ENCODE measurements at regions not wholly inside any gene's neighbourhood (a gene's known extent, or its start where the extent isn't known, plus 50 kb on each side); places are given as distances from the start of the nearest gene placed in this dataset.

DNA sequence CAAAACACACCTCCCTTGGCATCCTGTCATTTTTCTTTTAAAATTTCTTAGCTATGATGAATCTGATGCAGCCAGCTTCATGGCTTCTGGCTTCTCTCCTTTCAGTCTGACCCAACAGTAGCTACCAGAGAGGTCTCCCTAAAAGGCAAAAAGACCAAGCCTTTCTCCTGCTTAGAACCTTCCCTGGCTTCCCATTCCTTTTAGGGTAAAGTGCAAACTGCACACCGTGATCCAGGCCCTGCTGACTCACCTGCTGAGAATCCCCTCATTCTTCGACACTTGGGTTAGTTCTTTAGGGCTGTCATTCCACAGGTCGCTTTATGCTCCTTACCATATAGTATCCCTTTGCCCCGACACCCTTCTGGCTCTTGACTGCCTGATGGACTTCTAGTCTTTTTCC, 362.4 kb downstream of the MIAT start:
- DNase-seq = no peak

DNA sequence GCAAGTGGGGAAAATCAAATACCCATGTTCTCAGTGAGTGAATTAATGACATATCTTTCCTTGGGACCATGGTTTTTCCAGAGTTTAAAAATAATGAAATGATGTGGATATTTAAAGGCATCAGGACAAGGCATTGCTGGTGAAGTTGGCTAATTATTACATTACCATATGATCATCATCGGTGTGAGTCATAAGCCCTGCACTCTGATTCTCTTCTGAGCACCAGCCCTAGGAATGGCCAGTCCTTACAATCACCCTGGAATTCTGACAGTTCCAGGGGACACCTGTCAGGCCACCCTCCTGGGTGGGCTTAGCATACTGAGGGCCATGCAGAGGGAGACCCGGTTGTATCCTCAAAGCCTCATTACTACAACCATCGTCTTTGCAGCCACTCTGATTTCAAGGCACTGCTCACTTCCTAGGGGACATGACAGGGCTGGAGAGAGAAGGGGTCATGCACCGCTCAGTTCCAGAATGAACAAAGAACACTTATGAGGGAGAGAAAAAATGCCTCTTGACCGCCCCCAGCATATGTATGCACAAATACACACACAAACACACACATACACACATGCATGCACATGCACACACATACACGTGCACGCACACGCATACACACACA, 365.0 kb downstream of the MIAT start:
- no peak for DNase-seq

DNA sequence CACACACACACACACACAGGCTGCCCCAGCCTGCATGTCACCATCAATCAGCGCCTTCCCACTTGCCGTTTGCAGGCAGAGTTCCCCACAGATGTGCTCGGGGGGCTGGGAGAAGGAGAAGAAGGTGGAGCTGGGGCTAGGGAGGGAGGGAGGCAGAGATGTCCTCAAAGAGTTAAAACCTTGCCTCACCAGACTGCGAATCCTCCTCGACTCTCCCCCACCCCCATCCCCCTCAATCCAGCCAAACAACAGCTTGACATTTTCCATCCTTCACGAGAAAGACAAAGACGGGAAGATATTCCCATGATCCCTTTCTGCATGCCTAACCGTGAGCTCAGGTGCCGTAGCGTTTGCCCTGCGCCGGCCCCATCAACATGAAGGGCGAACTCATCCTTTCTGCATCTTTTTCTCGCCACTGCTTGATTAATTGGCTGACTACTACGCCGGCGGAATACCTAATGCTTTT, 365.5 kb downstream of the MIAT start:
- no peak for DNase-seq

DNA sequence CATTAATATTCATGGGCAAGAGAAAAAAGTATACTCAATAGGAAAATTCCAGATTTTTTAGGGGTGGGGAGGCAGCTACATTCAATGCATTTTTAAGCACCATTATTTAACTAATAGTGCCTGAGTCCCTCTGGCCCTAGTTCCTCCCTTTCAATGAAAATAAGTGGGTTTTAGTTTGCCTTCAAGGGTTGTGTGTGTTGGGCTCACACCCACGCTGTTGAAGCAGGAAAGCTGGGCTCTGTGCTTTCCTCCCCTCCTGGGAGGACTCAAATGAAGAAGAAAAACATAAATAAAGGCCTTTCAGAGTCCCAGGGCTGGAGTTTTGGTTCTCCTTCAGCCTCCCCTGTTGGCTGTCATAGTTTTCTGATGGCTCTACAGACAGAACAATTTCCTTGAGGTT, 366.2 kb downstream of the MIAT start:
- no peak for DNase-seq

DNA sequence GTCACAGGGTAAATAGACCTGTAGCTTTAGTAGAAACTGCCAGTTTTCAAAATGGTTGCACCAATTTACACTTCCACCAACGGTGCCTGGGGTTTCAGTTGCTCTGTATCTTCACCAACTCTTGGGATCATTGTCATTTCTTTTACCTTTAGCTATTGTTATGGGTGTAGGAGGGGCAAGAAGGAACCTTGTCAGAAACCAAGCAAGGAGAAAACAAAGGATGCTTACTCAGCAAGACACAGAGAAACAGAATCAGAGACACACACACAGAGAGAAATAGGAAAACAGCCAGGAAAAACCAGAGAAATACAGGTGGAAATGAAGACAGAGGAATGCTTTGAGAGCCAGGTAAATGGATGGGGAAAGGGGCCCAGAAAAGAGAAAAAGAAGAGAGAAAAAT, 367.6 kb downstream of the MIAT start:
- no peak for DNase-seq

DNA sequence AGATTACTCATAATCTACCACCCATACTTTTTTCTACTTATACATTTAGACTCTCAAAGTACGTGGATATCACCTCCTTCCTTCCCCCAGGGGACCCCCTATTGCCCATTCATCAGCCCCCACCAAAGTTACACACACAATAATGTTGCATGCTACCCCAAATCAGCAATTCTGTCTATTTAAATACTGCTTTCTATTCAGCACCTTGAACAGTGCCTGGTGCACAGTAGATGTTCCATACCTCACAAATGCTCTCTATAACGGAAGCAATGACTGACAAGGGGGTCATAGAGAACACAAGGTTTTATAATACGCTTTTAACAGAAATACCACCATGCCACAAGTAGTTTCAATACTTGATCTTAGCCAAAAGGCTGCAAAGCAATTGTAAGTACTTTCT, 370.7 kb downstream of the MIAT start:
- no peak for DNase-seq

DNA sequence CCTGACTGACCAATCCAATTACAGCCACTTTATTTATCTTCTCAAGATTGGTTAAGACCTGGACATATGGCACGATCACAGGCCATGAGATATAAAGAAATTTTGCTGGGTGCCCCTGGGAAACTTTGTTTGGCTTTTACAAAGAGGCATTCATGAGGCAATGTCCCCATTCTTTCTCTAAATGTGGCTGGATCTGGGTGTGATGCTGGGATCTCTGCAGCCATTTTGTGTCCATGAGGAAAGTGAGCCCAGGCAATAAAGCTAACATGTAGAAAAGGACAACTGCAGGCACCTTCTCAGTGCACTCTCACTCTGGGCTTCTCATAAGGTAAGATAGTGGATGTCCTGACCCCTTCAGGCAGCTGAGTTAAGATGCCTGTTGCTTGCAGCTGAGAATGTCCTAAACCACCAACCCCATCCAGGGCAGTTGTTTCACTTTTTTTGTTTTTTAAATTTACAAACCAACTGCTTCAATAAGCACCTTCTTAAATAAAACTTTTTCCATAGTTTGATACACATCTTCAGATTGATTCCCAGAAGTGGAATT, 372.3 kb downstream of the MIAT start:
- DNase-seq = no peak

DNA sequence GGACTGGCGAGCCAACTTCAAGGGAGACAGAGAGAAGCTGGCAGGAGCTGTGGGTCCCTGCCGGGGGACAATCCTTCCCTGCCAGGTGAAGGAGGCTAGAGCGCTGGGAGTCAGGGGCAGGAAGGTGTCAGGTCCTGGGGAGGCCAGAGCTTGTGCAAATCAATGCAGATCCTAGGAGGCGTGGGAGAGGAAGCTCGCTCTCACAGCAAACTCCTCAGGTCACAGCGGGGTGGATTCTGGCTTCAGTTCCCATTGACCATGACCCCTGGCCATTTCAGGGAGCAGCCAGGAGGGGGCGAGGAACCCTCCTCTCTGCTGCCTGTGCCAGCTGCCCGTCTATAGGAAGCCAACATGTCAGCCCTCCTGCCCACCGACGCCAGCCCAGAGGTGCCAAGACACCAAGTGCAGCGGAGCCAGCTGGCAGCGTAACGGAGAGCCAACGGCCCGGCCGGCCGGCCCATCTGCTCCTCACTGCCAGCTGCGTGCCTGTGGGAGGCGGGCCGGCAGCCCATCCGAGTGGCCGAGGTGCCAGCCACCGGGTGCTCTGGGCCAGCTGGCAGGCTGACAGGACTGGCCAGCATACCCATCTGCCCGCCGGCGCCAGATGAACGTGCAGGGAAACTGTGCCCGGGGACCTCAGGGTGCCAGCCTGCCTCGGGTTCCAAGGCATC, 374.8 kb downstream of the MIAT start:
- DNase-seq = no peak

DNA sequence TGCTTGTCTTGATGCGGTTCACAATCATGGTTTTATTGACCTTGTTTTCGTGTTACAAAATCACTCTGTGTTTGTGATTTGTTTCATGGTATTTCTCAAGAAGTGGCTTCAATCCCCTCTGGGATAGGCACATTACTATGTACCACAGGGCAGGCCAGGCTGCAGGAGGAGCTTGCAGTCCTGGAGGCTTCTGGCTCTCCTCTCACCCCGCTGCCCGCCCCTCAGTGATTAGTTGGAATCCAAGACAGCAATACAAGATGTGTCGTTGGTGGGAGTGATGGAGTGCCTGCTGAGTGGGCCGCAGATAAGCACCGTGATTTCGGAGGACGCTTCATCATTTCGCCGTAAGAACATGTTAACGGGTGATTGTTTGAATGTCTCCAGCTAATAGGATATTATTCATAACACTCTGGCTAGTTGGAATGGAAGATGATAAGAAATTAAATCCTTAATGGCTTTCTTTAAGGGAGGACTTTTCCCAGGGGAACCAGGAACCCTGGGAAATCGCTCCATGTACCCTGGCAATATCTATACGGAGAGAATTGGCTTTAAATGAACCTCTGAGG, 384.4 kb downstream of the MIAT start:
- no peak for DNase-seq

DNA sequence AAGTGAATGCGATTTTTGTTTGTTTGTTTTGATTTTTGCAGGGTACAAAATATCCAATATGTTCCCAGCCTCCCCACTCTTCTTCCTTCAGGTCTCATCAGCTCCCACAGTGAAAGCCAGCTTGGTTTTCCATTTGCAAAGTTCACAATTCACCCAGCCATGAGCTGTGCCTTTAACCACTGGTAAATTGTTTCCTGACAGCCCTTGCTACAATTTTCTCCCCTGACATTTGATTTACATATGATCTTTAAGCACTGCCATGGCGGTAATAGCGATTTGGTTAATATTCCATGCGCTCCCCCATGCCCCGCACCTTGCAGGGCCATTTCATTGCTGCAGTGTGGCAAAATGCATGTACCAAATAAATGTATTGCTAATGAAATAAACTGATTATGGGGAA, 385.9 kb downstream of the MIAT start:
- DNase-seq = no peak

DNA sequence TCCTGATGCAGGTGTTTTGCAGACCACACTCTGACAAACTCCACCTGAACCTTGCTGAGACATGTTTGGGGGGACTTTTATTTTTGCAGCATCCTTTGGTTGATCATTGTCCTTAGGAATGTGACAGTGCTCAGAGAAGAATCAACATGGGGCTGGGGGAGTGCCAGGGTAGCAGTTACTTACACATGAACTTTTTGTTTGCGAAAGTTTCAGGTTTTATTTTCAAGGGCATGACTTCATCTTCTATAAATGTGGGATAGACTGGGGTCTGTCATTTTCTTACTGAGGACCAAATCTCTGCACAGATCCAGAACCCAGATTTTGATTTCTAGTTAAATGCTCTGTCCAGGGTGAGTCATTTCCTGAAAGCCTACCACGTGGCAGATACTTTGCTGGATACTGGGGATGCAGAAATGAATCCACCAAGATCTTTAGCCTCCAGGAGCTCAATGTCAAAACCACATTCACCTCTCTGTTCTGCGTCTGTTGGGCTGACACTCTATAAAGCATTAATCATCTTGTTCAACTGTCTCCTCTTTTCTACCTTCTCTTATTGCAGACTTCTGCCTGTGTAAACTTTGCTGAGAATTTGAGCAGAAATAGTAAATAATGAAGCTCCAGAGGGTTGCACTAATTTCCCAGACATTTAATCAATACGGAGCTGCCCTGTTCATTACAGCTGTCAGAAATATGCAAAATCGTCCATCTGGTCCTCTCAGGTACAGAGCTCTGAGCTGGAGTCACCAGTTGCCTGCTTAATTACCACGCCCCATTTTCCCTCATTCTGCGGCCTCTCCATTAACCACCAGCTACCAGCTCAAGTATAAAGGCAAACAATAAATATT, 387.9 kb downstream of the MIAT start:
- no peak for DNase-seq

DNA sequence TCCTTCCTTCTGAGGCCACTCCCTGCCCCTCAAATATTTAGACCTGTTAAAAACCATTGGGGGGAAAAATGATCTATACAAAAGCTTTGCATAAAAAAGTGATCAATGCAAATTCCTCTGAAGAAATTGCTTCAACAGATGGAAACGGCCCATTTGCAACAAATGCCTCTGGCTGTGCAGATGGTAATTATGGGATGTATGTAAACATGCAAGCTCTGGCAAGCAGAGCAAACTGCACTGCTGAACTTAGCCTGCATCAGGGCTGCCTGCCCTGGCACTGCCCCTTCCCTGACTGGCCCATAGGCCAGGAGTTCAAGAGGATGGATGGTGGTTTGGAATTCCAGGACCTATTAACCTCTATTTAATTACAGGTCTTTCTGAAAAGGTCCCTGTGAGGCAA, 388.7 kb downstream of the MIAT start:
- no peak for DNase-seq

DNA sequence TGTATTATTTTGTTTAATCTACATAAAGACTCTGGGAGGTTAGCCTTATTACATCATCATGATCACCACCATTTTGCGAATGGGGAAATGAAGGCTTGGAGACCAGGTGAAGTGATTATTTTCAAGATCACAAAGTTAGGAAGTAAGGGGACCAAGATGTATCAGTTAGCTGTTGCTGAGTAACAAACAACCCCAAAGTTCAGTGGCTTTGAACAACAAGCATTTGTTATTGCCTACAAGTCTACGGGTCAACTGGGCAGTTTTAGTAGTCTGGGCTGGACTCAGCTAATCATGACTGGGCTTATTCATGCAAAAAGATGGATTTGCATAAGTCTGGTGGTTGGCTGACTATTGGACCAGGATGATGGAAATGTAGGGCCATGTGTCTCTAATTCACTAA, 389.2 kb downstream of the MIAT start:
- DNase-seq = no peak

DNA sequence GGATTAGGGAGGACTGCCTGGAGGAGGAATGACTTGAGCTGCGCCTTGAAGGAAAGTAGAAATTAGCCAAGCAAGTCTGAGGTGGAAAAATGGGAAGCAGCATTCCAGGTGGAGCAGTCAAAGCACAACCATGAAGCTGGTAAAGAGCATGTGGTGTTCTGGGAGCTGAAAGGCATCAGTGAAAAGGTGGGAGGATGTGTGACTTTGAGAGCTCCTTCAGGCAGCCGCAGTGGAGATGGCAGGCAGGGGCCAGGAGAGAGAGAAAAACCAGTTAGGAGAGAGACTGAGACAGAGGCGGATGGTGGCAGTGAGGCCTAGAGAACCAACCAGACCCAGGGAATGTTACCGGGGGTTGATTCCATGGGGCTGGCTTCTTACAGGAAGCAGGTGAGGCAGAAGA, 393.4 kb downstream of the MIAT start:
- no peak for DNase-seq

DNA sequence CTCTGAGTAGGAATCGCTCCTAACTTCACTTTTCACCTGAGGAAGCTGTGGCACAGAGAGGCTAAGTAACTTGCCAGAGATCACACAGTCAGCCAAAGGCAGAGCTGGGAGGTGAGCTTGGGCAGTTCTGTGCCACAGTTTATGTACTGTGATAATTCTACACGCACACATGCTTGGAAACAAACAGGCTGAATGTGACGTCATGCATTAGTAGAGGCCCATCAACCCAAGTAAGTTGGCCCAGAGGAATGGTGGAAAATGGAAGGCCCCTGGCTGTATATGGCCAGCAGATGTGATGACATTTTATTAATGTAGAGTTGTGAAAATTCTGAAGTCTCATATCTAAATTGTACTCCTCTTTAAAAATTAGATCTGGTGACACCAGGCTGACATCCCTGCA, 394.0 kb downstream of the MIAT start:
- DNase-seq = no peak

DNA sequence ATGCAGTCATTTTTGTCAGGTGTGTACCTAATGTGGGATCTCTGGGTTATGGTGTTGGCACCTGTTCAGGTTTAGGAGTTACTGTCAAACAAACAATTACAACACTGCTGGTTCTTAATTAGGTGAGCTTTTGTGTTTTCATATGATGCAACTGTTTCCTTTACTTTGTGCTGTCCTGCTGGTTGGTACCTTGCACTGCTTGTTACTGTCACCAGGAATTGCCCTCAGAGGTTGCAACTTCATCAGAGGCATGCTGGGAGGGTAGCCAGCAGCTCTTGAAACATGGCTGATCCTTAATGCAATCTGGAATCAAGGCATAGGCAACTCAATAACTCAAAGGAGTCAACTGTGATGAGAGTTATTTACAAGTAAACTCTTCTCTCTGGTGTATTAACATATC, 400.3 kb downstream of the MIAT start:
- no peak for DNase-seq

DNA sequence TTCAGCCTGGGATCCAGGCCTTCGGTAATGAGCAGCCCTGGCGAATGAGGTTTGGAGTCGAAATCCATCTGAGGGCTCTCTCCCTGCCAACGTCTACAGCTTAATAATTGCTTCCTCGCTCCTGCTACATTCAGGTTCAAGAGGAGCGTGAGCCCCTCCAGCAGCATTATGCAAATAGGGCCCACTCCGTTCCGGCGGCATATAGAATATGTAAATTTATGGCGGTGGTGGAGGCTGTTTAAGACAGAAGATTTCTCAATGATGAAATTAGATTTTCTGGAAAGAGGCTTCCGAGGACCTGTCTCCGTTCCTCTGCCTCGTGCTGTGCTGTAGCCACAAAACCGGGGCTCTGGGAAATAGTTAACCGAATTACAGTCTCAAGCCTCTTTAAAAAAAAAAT, 402.8 kb downstream of the MIAT start:
- DNase-seq = no peak

DNA sequence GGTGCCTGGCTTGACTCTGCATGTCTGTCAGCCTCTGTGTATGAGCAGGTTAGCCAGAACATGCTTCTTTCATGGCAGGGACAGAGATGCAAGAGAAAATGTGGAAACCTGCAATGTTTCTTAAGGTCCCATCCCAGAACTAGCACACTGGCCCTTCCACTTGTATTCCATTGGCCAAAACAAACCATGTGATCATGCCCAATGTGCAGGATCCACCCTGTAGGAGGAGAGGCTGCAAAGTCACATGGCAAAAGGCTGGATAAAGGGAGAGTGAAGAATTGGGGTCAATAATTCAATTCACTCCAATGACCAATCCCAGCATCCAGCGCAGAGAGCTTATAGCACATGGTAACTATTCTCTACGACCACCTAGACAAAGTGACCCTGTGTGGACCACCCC, 405.5 kb downstream of the MIAT start:
- DNase-seq = no peak

DNA sequence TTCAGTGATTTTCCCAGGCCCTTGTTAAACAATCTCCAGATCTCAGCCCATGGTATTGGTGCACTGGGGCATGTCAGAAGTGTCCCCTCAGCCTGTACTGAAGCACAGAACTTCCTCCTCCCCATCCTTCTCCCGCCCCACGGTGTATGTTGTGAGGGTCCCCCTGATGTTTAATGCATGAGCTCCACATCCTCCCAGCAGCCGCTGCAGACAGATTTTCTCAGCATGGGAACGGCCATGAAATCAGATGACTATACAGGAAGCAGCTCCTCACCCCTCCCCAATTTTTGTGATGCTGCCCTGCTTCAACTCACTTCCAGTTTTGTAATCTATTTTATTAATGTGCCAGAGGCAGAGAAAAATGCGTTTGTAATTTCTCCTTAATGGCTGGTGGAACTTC, 406.0 kb downstream of the MIAT start:
- DNase-seq = no peak

DNA sequence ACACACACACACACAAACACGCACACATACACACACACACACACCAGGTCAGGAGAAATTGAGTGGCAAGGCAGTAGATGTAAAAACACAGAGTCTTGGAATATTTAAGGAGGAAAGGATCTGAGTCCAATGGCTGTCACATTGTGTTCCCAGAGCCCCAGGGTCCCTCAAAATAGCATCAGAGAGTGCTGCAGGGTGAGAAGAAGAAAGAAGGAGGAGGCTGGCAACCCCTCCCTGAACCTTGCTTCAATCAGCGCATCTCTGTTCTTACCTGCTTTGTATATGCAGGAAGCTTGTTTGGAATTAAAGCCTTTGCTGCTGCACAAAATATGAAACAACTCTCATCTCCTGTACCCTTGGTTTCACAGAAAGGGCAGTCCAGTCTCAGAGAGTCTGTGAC, 406.5 kb downstream of the MIAT start:
- DNase-seq = no peak

DNA sequence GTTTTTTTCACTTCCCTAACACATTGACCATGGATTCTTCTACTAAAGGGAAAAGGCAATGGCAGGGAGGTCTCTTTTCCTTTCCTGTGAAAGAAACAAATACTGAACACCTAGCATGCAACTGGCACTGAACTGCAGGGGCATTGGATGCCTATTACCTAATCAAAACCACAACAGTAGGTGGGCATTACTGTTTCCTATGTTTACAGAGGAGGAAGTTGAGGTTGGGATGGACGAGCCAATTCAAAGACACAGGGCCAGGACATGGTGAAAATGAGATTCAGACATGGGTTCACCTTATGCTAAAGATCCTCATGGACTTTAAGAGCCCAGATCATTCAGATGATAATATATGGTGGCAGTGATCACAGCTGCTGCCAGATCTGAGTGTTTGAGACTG, 407.0 kb downstream of the MIAT start:
- no peak for DNase-seq

DNA sequence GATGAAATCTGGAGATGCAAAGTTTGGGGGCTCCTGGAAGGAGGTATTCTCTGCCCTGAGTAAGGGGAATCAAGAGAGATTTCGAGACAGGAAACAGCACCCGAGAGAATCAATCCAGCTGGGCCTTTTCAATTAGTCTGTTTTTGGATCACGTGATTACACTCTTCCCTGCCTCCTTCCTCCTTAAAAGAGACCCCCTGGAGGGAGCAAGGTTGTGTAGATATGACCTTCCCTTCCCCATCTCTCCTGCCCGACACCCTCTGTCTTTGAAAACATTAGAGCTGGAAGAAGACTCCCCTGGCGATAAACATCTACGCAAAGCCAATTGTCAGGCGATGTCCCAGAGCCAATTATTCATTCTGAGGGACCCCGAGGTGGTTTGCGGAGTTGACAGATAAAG, 407.9 kb downstream of the MIAT start:
- DNase-seq = no peak

DNA sequence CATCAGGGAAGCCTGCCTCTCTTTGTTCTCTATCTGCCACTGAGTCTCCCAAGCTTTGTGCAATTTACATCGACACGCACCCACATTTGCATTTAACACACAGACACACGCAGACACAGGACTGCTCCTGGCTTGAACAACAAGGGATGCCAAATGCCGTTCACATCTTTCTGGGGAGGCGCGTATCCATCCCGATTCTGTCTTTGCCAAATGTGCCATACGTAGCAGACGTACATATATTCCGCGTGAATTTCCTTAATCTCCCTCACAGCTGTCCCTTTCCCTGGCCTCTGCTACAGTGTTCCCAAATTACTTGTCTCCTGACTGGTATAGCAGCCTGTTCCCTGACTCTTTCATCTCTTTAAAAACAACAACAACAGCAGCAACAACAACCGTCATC, 409.5 kb downstream of the MIAT start:
- DNase-seq = no peak

DNA sequence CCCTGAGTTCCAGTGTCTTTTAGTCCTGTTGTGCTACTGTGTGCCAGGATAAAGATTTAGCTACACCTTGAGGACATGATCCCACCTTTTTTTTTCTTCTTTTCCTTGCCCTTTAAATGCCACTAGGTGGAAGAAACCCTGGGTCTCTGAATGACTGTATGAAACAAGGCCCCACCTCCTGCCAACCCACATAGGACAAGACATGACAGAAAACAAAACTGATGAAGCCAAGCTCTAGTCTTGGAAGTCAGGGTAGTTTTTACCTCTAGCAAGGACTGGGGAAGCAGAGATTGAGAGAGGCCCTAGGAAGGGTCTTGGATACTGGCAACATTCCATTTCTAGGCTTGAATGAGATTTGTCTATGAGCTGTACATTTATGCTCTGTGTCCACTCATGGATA, 410.7 kb downstream of the MIAT start:
- no peak for DNase-seq
